ENCODE measurements at regions not wholly inside any gene's neighbourhood (a gene's known extent, or its start where the extent isn't known, plus 50 kb on each side); places are given as distances from the start of the nearest gene placed in this dataset.
"Not testable (repeated sequence)": the region's sequence is repeated elsewhere in the genome, so short reads cannot be mapped to it uniquely, and the experiment has no call there.

DNA sequence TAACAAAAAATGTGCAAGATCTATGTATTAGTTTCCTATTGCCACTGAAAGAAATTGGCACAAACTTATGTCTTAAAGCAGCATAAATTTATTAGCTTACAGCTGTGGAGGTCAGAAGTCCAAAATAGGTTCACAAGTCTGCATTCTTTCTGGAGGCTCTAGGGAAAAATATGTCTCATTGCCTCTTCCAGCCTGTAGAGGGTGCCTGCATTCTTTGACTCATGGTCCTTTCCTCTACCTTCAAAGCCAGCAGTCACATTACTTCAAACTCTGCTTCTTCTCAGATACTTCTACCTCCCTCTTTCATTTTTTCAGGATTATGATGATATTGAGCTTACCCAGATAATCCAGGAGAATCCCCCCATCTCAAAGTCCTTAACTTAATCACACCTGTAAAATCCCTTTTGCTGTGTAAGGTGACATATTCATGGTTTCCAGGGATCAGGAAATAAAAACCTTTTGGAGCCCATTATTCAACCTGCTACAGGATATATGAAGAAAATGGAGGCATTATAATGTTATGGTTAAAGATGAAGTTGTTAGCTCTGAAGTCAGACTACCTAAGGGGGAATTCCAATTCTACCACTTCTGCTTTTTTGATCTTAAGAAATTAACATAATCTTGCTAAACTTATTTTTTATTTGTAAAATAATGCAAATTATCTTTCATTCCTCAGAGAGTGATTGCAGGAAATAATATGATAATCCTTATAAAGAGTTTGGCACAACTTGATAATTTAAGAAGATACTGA lies 686.2 kb downstream of the PRIM2 start:
- H3K27me3 Mint-ChIP-seq (ENCODE audit: low read depth in 3 of 3); H3K9ac ChIP-seq (ENCODE audit: insufficient read depth, low read length, poor library complexity, severe bottlenecking); H3K27ac ChIP-seq (ENCODE audit: low read depth in 1 of 2, low read length in 2 of 2); intact Hi-C loops (cut with micrococcal nuclease); H3K4me1 ChIP-seq (ENCODE audit: control insufficient read depth in 1 of 2, insufficient read depth in 2 of 2, low read length in 2 of 2); H3K4me1 Mint-ChIP-seq; H4K20me1 ChIP-seq (ENCODE audit: insufficient read depth, low read length); H3K4me2 ChIP-seq (replicated peaks; ENCODE audit: extremely low read depth, low read length, poor library complexity, severe bottlenecking); H3K27ac Mint-ChIP-seq; H3K4me3 ChIP-seq (replicated peaks in 1 of 3; ENCODE audit: low read depth in 2 of 3, low read length in 3 of 3); H3K79me2 ChIP-seq (ENCODE audit: insufficient read depth, low read length); H3K36me3 ChIP-seq (replicated peaks in 1 of 2; ENCODE audit: control insufficient read depth in 1 of 2, insufficient read depth in 2 of 2, low read length in 2 of 2); H2AFZ ChIP-seq (ENCODE audit: insufficient read depth, low read depth, low read length, poor library complexity, severe bottlenecking); DNase-seq; H3K4me3 Mint-ChIP-seq; H3K9me3 ChIP-seq (replicated peaks in 1 of 2; ENCODE audit: control insufficient read depth in 1 of 2, insufficient read depth in 1 of 2, low read length in 2 of 2); H3K36me3 Mint-ChIP-seq; H3K27me3 ChIP-seq (ENCODE audit: control insufficient read depth in 2 of 2, insufficient read depth in 2 of 2, low read length in 2 of 2): not testable (repeated sequence)
- peaks cover 2 to 16% (median 11%) of the 10 kb centered on the region in 7 donors for H3K9me3 Mint-ChIP-seq

DNA sequence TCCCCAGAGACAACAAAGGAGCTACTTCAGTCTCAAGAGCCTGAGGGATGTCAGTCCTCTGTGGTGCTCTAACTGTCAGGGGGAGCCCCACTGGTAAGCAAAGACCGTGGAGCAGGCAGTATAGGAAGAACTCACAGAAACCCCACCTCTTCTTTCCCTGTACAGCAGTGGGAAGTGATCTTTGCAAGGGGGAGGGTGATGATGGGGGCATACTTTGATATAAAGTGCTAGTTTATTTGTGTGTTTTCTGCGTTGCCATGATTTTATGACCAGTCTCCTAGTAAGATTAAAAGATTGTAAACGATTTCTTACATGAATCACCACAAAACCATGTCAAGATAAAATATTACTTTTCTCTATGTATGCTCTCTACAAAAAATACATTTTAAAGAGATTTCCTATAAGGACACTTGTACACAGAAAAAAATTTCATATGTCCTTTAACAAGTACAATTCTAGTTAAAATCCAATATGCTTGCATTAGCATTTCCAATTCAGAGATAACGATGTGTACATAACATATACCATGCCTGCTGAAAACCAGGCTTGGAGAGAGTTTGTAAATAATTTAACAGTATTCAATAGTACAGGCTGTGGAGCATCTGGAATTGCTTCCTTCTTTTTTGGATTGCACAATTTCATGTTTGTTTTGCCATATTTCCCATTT lies 690.0 kb downstream of the PRIM2 start:
- H3K27ac ChIP-seq (ENCODE audit: low read depth in 1 of 2, low read length in 2 of 2); H3K9me3 ChIP-seq (replicated peaks in 1 of 2; ENCODE audit: control insufficient read depth in 1 of 2, insufficient read depth in 1 of 2, low read length in 2 of 2); H3K4me1 Mint-ChIP-seq; H3K79me2 ChIP-seq (ENCODE audit: insufficient read depth, low read length); DNase-seq; H3K9ac ChIP-seq (ENCODE audit: insufficient read depth, low read length, poor library complexity, severe bottlenecking); H3K27me3 ChIP-seq (ENCODE audit: control insufficient read depth in 2 of 2, insufficient read depth in 2 of 2, low read length in 2 of 2); H3K4me1 ChIP-seq (ENCODE audit: control insufficient read depth in 1 of 2, insufficient read depth in 2 of 2, low read length in 2 of 2); H3K36me3 Mint-ChIP-seq; H2AFZ ChIP-seq (ENCODE audit: insufficient read depth, low read depth, low read length, poor library complexity, severe bottlenecking); H3K27ac Mint-ChIP-seq; H3K4me3 ChIP-seq (replicated peaks in 1 of 3; ENCODE audit: low read depth in 2 of 3, low read length in 3 of 3); H3K4me3 Mint-ChIP-seq; H3K27me3 Mint-ChIP-seq (ENCODE audit: low read depth in 3 of 3); intact Hi-C loops (cut with micrococcal nuclease); H3K4me2 ChIP-seq (replicated peaks; ENCODE audit: extremely low read depth, low read length, poor library complexity, severe bottlenecking); H3K36me3 ChIP-seq (replicated peaks in 1 of 2; ENCODE audit: control insufficient read depth in 1 of 2, insufficient read depth in 2 of 2, low read length in 2 of 2); H4K20me1 ChIP-seq (ENCODE audit: insufficient read depth, low read length): not testable (repeated sequence)
- WGBS (ENCODE audit: insufficient coverage): no CpG with 5 or more reads among the region's 4 CpGs
- H3K9me3 Mint-ChIP-seq: peaks cover 2 to 17% (median 9%) of the 10 kb centered on the region in 7 donors

DNA sequence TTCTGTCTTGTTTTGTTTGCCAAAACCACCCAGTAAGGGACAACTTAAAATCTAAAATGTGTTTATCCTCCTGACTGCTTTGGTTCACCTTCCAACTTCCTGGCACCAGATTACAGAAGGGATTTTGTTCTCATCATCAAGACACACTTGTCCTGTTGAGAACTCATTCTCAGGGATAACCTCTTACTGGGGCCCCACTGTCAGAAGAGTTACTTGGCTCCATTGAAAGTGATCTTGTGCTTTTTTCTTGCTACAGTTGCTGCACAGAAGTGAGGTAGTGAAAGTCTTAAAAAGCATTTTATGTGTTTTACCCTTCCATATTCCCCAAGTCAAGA lies 690.5 kb downstream of the PRIM2 start:
- intact Hi-C loops (cut with micrococcal nuclease); H3K36me3 ChIP-seq (replicated peaks in 1 of 2; ENCODE audit: control insufficient read depth in 1 of 2, insufficient read depth in 2 of 2, low read length in 2 of 2); H3K9me3 ChIP-seq (replicated peaks in 1 of 2; ENCODE audit: control insufficient read depth in 1 of 2, insufficient read depth in 1 of 2, low read length in 2 of 2); H3K4me3 Mint-ChIP-seq; H3K4me1 ChIP-seq (ENCODE audit: control insufficient read depth in 1 of 2, insufficient read depth in 2 of 2, low read length in 2 of 2); H2AFZ ChIP-seq (ENCODE audit: insufficient read depth, low read depth, low read length, poor library complexity, severe bottlenecking); H3K4me3 ChIP-seq (replicated peaks in 1 of 3; ENCODE audit: low read depth in 2 of 3, low read length in 3 of 3); DNase-seq; H4K20me1 ChIP-seq (ENCODE audit: insufficient read depth, low read length); H3K9ac ChIP-seq (ENCODE audit: insufficient read depth, low read length, poor library complexity, severe bottlenecking); H3K79me2 ChIP-seq (ENCODE audit: insufficient read depth, low read length); H3K27ac Mint-ChIP-seq; H3K27me3 ChIP-seq (ENCODE audit: control insufficient read depth in 2 of 2, insufficient read depth in 2 of 2, low read length in 2 of 2); H3K27ac ChIP-seq (ENCODE audit: low read depth in 1 of 2, low read length in 2 of 2); H3K4me2 ChIP-seq (replicated peaks; ENCODE audit: extremely low read depth, low read length, poor library complexity, severe bottlenecking); H3K4me1 Mint-ChIP-seq; H3K36me3 Mint-ChIP-seq; H3K27me3 Mint-ChIP-seq (ENCODE audit: low read depth in 3 of 3): not testable (repeated sequence)
- peaks cover 2 to 17% (median 9%) of the 10 kb centered on the region in 7 donors for H3K9me3 Mint-ChIP-seq

DNA sequence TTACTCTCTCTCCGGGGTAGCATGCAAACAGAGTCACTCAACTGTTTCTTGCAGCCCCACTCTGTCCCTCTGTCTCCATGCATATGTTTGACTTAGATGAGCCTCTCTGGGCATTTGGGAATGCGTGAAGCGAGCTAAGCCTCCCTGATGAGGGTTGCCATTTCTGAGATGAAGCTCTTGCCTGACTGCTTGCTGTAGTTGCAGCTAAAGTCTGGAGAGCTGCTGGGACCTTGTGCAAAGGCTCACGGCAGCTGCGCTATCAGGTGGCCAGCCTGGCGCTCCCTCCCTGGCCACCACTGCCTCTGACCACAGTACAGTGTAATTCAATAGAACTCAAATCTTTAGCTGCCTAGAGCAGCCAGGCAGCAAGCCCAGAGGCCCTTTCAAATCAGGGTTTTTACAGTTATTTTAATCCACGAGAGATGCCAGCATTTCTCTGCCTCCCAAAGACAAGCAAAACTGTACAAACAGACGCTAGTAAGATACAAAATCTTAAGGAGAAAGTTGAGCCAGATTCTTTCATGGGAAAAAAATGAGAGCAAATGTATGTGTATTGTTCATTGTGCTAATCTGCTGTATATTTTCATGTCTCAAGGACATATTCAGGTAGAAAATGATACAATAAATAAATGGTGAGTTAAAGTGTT lies 694.6 kb downstream of the PRIM2 start:
- H3K4me1 ChIP-seq (ENCODE audit: control insufficient read depth in 1 of 2, insufficient read depth in 2 of 2, low read length in 2 of 2); H3K27me3 Mint-ChIP-seq (ENCODE audit: low read depth in 3 of 3); H3K4me1 Mint-ChIP-seq; DNase-seq; H4K20me1 ChIP-seq (ENCODE audit: insufficient read depth, low read length); H3K4me3 ChIP-seq (replicated peaks in 1 of 3; ENCODE audit: low read depth in 2 of 3, low read length in 3 of 3); H2AFZ ChIP-seq (ENCODE audit: insufficient read depth, low read depth, low read length, poor library complexity, severe bottlenecking); H3K79me2 ChIP-seq (ENCODE audit: insufficient read depth, low read length); H3K36me3 Mint-ChIP-seq; H3K4me3 Mint-ChIP-seq; H3K27me3 ChIP-seq (ENCODE audit: control insufficient read depth in 2 of 2, insufficient read depth in 2 of 2, low read length in 2 of 2); H3K27ac ChIP-seq (ENCODE audit: low read depth in 1 of 2, low read length in 2 of 2); H3K27ac Mint-ChIP-seq; H3K4me2 ChIP-seq (replicated peaks; ENCODE audit: extremely low read depth, low read length, poor library complexity, severe bottlenecking); H3K36me3 ChIP-seq (replicated peaks in 1 of 2; ENCODE audit: control insufficient read depth in 1 of 2, insufficient read depth in 2 of 2, low read length in 2 of 2); H3K9me3 ChIP-seq (replicated peaks in 1 of 2; ENCODE audit: control insufficient read depth in 1 of 2, insufficient read depth in 1 of 2, low read length in 2 of 2); H3K9ac ChIP-seq (ENCODE audit: insufficient read depth, low read length, poor library complexity, severe bottlenecking); intact Hi-C loops (cut with micrococcal nuclease): not testable (repeated sequence)
- no CpG with 5 or more reads among the region's 8 CpGs for WGBS (ENCODE audit: insufficient coverage)
- H3K9me3 Mint-ChIP-seq: peaks cover 0 to 11% (median 2%) of the 10 kb centered on the region in 7 donors
